Right ventricle myocardium inferior (tissue), 1 donor: ENCODE measurements at regions not wholly inside any gene's neighbourhood (a gene's known extent, or its start where the extent isn't known, plus 50 kb on each side); places are given as distances from the start of the nearest gene placed in this dataset.
A peak's percentile ranks its signal among the peaks of the same experiment; 100 is the strongest.
"Not testable (repeated sequence)": the region's sequence is repeated elsewhere in the genome, so short reads cannot be mapped to it uniquely, and the experiment has no call there.

Source experiments
- ATAC-seq: fragments of 200-7000 bp; cut with Tn5 transposase; one replicate; pipeline ENCODE4 v1.9.1; 2020; ENCODE audit warnings: mild to moderate bottlenecking, moderate library complexity
- DNase-seq: peaks from one replicate; pipeline ENCODE4 v3.0.0; 2021; ENCODE audit errors: missing footprints
- intact Hi-C: fragments of 100-400 bp; cut with DNase I; formaldehyde crosslinking; loops from one replicate; pipeline ENCODE4 v1.11.0; 2022
- donor health status: DM: no; HTN: yes; CAD: no; lungs with severe emphysema.

DNA sequence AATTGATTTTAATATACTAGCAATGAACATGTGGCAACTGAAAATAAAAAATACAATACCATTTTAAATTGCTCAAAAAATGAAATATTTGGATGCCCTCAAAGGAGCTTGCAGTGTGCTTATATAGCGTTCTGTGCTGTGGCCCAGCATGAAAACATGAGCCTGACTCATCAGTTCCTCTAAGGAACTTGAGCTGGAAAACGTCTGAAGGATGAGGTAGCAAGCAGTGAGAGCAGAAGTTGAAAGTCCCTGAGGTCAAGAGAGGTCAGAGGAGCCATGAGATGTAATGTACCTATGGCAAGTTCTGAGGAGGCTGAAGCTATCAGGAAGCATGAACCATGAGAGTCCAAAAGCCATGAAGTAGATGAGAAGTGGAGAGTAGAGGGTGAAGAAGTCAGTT, 59.7 kb downstream of the HMGB3 start:
- DNase-seq (no peak), ATAC-seq (no peak)
- intact Hi-C loops = no loop called here

DNA sequence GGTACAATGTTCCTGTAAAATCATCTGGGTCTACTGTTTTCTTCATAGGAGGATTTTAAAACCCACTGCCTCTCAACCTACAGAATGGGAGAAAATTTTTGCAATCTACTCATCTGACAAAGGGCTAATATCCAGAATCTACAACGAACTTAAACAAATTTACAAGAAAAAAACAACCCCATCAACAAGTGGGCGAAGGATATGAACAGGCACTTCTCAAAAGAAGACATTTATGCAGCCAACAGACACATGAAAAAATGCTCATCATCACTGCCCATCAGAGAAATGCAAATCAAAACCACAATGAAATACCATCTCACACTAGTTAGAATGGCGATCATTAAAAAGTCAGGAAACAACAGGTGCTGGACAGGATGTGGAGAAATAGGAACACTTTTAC, 83.2 kb downstream of the HMGB3 start:
- DNase-seq, ATAC-seq, intact Hi-C loops: not testable (repeated sequence)

DNA sequence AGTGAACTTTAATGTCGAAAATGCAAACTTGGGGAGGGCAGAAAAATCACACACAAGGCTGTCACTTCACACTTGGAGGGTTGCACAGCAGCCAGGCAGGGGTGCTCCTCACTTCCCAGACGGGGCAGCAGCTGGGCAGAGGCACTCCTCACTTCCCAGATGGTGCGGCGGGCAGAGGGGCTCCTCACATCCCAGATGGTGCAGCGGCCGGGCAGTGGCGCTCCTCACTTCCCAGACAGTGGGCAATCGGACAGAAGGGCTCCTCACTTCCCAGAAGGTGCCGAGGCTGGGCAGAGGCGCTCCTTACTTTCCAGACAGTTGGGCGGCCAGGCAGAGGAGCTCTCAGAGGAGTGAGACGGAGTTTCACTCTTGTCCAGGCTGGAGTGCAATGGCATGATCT, 90.6 kb downstream of the HMGB3 start:
- ATAC-seq (no peak), DNase-seq (no peak)
- intact Hi-C loops = no loop called here

DNA sequence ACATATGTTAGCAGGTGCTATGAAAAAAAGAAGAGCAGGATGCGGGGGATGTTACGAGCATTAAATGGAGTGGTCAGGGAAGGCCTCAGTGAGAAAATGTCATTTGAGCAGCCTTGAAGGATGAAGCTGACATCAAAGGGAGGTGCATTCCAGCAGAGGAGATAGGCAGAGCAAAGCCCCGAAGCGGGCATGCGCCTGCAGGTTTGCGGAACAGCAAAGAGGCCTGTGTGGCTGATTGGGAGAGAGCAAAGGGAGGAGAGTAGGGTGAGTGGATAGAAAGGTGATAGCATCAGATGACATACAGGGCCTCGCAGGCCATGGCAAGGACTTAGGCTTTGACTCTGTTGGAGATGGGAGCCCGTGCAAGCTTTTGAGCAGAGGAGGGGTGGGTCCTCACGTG, 95.4 kb upstream of the GPR50 start:
- intact Hi-C loops = no loop called here
- no peak for ATAC-seq
- no peak for DNase-seq

DNA sequence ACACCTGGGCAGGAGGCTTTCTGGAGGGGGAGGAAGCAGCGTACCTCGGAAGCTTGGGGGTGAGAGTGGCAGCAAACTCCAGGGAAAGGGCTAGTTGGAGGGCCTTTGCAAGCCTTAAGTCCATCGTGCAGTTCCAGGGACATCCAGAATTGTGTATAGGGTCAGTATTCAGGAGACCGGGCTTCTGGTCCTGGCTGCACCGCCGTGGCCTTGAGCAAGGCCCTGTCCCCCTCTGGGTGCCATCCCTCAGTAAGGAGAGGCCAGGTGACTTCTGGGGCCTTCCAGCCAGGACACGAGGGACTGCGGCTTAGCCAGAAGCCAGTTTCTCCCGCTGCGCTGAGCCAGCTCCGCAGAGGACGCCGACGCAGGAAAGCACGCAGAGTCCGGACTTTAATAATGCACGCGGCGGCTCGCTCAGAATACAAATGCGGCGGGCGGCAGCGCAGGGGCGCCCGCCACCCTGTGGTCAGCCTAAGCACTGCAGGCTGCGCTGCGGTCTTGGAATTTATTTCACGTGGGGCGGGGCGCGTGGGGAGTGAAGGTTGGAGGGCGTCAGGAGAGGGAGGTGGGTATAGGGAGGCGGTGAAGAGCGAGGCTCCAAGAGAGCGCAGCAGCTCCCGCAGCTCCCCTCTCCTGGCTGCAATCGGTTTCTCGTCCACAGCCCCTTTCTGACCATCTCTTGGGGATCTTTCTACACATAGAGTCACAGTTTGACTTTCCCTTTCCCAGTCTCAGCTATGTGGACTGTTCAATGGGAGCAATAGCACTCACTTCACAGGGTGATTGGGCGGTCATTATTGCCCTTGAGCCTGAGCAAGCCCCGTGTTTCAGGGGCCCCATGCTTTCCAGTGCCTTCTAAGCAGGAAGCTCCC, 94.1 kb upstream of the GPR50 start:
- intact Hi-C loops = loop anchor here (1.0 kb wide), 1 partner anchor 310 kb away; no protein-coding TSS in a partner anchor
- peak; percentile 86 for ATAC-seq
- DNase-seq = peak; percentile 77

DNA sequence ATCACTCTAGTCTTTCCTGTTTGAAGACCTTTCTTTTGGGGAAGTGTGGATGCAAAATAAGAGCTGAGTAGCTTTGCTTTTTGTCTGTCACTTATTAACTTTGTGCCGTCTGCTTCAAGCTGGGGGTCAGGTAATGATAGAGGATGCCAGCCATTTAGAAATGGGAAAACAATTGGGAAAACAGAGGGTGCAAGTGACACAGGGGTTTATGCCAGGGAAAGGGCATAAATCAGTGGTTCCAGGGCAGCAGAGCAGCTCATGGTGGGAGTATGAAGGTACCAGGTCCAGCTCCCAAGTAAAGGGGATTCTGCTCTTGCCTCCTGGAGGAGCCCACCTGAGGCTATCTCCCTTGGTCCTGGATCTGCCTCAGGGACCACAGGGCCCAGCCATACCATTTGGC, 91.9 kb upstream of the GPR50 start:
- intact Hi-C loops = no loop called here
- DNase-seq = no peak
- ATAC-seq = no peak

DNA sequence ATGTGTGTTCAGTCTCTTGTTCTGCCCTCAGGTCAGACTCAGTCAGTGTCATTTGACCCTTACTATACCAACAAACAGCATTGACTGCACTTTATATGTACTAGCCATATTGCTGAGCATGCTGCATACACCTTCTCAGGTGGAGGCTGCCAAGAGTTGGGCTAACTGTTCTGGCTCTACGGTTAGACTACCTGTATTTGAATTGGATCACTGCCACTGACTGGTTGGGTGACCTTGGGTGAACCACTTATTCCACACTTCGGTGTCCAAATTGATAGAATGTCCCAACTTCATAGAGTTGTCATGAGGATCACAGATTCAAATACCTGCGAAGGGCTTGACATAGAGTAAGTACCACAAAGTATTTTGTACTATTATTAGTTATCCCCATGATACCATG, 91.2 kb upstream of the GPR50 start:
- ATAC-seq = no peak
- intact Hi-C loops = no loop called here
- DNase-seq = no peak

DNA sequence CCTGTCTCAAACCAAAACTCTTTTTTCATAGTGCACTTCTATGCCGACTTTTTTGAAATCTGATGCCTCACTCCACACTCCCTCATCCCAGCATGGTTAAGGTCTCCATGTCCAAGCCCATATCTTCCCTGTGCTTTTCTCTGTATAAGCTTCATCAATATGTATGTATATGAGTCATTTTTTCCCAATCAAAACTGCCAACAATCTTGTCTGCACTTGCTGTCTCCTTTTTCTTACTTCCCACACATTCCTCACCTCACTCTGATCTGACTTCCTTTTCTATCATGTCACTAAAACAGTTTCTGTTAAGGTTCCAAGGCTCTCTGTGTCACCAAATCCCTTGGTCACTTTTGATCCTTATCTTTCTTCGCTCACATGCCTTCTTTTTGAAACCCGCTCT, 88.2 kb upstream of the GPR50 start:
- DNase-seq = no peak
- ATAC-seq = no peak
- intact Hi-C loops = no loop called here

DNA sequence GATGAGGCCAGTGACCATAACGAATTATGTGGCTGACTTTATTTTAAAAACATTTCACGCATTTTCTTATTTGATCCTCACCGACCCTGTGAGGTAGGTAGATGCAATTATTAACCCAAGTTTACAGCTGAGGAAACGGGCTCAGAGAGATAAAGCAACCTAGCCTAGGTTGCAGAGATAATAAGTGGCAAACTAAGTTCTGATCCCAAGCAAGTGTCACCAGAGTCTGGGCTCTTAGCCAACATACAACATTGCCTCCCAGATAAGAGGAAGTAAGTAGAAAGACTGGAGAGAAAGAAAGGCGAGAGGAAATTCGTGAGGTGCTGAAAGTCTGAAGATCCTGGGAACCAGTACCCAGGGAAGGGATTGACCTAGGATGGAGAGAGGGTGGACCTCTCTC, 77.4 kb upstream of the GPR50 start:
- ATAC-seq (no peak), DNase-seq (no peak)
- intact Hi-C loops = no loop called here

DNA sequence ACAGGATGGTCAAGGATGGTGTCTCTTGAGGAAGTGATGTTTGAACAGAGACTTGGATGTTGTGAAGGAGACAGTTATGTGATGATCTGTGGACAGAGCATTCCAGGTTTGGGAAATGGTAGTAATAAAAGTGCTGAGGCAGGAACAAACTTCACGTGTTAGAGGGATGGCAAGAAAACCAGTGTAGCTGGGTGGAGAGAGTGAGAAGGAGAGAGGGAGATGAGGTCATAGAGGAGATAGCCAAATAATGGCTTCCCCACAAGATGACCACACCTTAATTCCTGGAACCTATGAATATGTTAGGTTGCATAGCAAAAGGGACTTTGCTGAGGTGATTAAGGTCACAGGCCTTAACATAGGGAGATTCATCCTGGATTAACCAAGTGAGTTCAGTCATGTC, 75.6 kb upstream of the GPR50 start:
- no peak for ATAC-seq
- intact Hi-C loops = no loop called here

DNA sequence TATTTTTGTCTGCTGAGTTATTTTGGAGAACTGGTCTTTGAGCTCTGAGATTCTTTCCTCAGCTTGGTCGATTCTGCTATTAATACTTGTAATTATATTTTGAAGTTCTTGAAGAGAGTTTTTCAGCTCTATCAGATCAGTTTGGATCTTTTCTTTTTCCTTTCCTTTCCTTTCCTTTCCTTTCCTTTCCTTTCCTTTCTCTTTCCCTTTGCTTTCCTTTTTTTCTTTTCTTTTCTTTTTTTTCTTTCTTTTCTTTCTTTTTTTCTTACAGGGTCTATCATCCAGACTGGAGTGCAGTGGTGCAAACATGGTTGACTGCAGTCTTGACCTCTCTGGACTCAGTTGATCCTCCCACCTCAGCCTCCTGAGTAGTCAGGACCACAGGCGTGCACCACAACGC, 63.2 kb upstream of the GPR50 start:
- ATAC-seq, DNase-seq, intact Hi-C loops: not testable (repeated sequence)

More for the DNA sequence above, 75.6 kb upstream of the GPR50 start:
- no peak for DNase-seq
